ENCODE measurements at regions not wholly inside any gene's neighbourhood (a gene's known extent, or its start where the extent isn't known, plus 50 kb on each side); places are given as distances from the start of the nearest gene placed in this dataset.
"Not testable (repeated sequence)": the region's sequence is repeated elsewhere in the genome, so short reads cannot be mapped to it uniquely, and the experiment has no call there.

GRCh38 chr2:142580691-142581090, 296.8 kb upstream of the KYNU start:
- no peak for DNase-seq

- DNase-seq = no peak
Measured at GRCh38 chr2:142575561-142575960, 301.9 kb upstream of the KYNU start.

- DNase-seq = no peak
Measured at GRCh38 chr2:142574388-142574787, 303.1 kb upstream of the KYNU start.

GRCh38 chr2:142572346-142573132, 304.9 kb upstream of the KYNU start:
- DNase-seq = no peak

- DNase-seq = no peak
Measured at GRCh38 chr2:142571934-142572333, 305.5 kb upstream of the KYNU start.

- no peak for DNase-seq
Measured at GRCh38 chr2:142562900-142563299, 314.6 kb upstream of the KYNU start.

- DNase-seq = no peak
Measured at GRCh38 chr2:142561656-142562055, 315.8 kb upstream of the KYNU start.

- no peak for DNase-seq
Measured at GRCh38 chr2:142557391-142557790, 320.1 kb upstream of the KYNU start.

- not testable (repeated sequence) for DNase-seq
Measured at GRCh38 chr2:142545999-142546398, 331.5 kb upstream of the KYNU start.

- no peak for DNase-seq
Measured at GRCh38 chr2:142545036-142545435, 332.4 kb upstream of the KYNU start.

GRCh38 chr2:142544173-142544572, 333.3 kb upstream of the KYNU start:
- no peak for DNase-seq

- DNase-seq = no peak
Measured at GRCh38 chr2:142542431-142542910, 335.0 kb upstream of the KYNU start.

GRCh38 chr2:142536966-142537365, 340.5 kb upstream of the KYNU start:
- DNase-seq = no peak

GRCh38 chr2:142536492-142536891, 341.0 kb upstream of the KYNU start:
- peak in 1 of 56 donors; percentile 2 for DNase-seq

GRCh38 chr2:142535311-142535710, 342.2 kb upstream of the KYNU start:
- DNase-seq = no peak

GRCh38 chr2:142533177-142533576, 344.3 kb upstream of the KYNU start:
- no peak for DNase-seq

GRCh38 chr2:142531377-142531776, 346.1 kb upstream of the KYNU start:
- DNase-seq = no peak

GRCh38 chr2:142525720-142526119, 351.7 kb upstream of the KYNU start:
- no peak for DNase-seq

GRCh38 chr2:142521492-142521891, 356.0 kb upstream of the KYNU start:
- DNase-seq = no peak

GRCh38 chr2:142515493-142515892, 362.0 kb upstream of the KYNU start:
- no peak for DNase-seq

- DNase-seq = peak in 2 of 56 donors; percentile 0
Measured at GRCh38 chr2:142509401-142509800, 368.1 kb upstream of the KYNU start.

- no peak for DNase-seq
Measured at GRCh38 chr2:142504754-142505153, 372.7 kb upstream of the KYNU start.

- DNase-seq = no peak
Measured at GRCh38 chr2:142502402-142502801, 371.6 kb upstream of the LRP1B start.

GRCh38 chr2:142495141-142495540, 364.3 kb upstream of the LRP1B start:
- DNase-seq = no peak

Data from nucleus accumbens (tissue), 56 donors.